GM18870 (cell line): ENCODE measurements at regions not wholly inside any gene's neighbourhood (a gene's known extent, or its start where the extent isn't known, plus 50 kb on each side); places are given as distances from the start of the nearest gene placed in this dataset.

Experiments used
- ATAC-seq: cut with Tn5 transposase; IDR thresholded peaks from one replicate; pipeline ENCODE4 v1.9.1; 2021; ENCODE audit warnings: moderate library complexity; ENCODE audit not compliant: unreplicated experiment

GRCh38 chr1:80878343-80878742 is 922.4 kb upstream of the ADGRL2 start:
- ATAC-seq: no peak

GRCh38 chr1:80876035-80876434 is 924.7 kb upstream of the ADGRL2 start:
- ATAC-seq: no peak

GRCh38 chr1:80869299-80869698 is 931.4 kb upstream of the ADGRL2 start:
- ATAC-seq: no peak

GRCh38 chr1:80847904-80848303 is 952.8 kb upstream of the ADGRL2 start:
- no peak for ATAC-seq

- no peak for ATAC-seq
Measured at GRCh38 chr1:80846966-80847365, 953.8 kb upstream of the ADGRL2 start.

- no peak for ATAC-seq
Measured at GRCh38 chr1:80842796-80843195, 957.9 kb upstream of the ADGRL2 start.

- ATAC-seq: no peak
Measured at GRCh38 chr1:80841261-80841660, 959.5 kb upstream of the ADGRL2 start.

- no peak for ATAC-seq
Measured at GRCh38 chr1:80837066-80837465, 963.7 kb upstream of the ADGRL2 start.

GRCh38 chr1:80836505-80836904 is 964.2 kb upstream of the ADGRL2 start:
- no peak for ATAC-seq

- no peak for ATAC-seq
Measured at GRCh38 chr1:80827666-80828065, 973.1 kb upstream of the ADGRL2 start.

- no peak for ATAC-seq
Measured at GRCh38 chr1:80825067-80825466, 975.7 kb upstream of the ADGRL2 start.

GRCh38 chr1:80818211-80818610 is 982.5 kb upstream of the ADGRL2 start:
- ATAC-seq: no peak

GRCh38 chr1:80807981-80808380 is 992.8 kb upstream of the ADGRL2 start:
- no peak for ATAC-seq

GRCh38 chr1:80806431-80806830 is 994.3 kb upstream of the ADGRL2 start:
- ATAC-seq: no peak

- no peak for ATAC-seq
Measured at GRCh38 chr1:80801695-80802094, 999.0 kb upstream of the ADGRL2 start.

GRCh38 chr1:80799457-80799856 is 1001.3 kb upstream of the ADGRL2 start:
- no peak for ATAC-seq

GRCh38 chr1:80779275-80779674 is 1021.5 kb upstream of the ADGRL2 start:
- ATAC-seq: no peak

GRCh38 chr1:80778094-80778840 is 1022.5 kb upstream of the ADGRL2 start:
- no peak for ATAC-seq

- no peak for ATAC-seq
Measured at GRCh38 chr1:80776266-80776665, 1024.5 kb upstream of the ADGRL2 start.

- no peak for ATAC-seq
Measured at GRCh38 chr1:80769208-80769750, 1031.5 kb upstream of the ADGRL2 start.

- no peak for ATAC-seq
Measured at GRCh38 chr1:80767711-80768110, 1033.0 kb upstream of the ADGRL2 start.

GRCh38 chr1:80759354-80759753 is 1041.4 kb upstream of the ADGRL2 start:
- no peak for ATAC-seq

- no peak for ATAC-seq
Measured at GRCh38 chr1:80755944-80756343, 1044.8 kb upstream of the ADGRL2 start.
